ENCODE measurements at regions not wholly inside any gene's neighbourhood (a gene's known extent, or its start where the extent isn't known, plus 50 kb on each side); places are given as distances from the start of the nearest gene placed in this dataset.

DNA sequence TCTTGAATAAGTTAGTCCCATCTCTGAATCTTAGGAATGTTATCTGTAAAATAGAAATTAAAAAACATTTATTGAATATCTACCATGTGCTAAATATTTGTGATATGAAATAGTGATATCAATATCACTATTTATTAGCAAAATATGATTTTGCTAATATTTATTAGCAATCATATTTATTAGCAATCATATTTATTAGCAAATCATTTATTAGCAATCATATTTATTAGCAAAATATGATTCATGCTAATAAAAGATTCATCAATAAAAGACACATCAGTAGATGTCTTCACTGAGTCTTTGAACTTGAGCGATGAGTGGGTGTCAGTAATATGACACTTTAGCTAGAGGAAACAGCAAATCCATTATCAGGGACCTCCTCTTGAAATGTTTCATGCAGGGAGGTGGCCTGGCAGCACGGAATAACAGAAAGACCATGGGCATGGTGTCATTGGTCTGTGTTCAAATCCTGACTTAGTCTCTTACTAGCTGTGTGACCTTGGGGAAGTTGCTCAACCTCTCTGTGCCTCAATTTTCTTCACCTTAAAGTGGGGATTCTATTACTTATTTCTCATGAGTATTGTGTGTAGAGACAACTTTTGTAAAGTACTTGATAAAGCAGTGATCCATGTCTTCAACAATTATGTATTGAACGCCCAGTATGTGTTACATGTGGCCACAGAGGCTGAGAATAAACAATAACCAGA lies 456.2 kb upstream of the MEX3C start:
- no peak for TF ChIP-seq CBX3 (IDR thresholded peaks at IDR 0.05; ENCODE audit: low read depth)
- no peak for TF ChIP-seq ZNF274 (IDR thresholded peaks at IDR 0.05; ENCODE audit: low read depth, low read length)
- TF ChIP-seq SIN3A (IDR thresholded peaks at IDR 0.05; ENCODE audit: low read depth) = no peak
- TF ChIP-seq, protein P1, sequence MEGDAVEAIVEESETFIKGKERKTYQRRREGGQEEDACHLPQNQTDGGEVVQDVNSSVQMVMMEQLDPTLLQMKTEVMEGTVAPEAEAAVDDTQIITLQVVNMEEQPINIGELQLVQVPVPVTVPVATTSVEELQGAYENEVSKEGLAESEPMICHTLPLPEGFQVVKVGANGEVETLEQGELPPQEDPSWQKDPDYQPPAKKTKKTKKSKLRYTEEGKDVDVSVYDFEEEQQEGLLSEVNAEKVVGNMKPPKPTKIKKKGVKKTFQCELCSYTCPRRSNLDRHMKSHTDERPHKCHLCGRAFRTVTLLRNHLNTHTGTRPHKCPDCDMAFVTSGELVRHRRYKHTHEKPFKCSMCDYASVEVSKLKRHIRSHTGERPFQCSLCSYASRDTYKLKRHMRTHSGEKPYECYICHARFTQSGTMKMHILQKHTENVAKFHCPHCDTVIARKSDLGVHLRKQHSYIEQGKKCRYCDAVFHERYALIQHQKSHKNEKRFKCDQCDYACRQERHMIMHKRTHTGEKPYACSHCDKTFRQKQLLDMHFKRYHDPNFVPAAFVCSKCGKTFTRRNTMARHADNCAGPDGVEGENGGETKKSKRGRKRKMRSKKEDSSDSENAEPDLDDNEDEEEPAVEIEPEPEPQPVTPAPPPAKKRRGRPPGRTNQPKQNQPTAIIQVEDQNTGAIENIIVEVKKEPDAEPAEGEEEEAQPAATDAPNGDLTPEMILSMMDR (IDR thresholded peaks at IDR 0.05 in 2 of 3, conservative IDR thresholded peaks at IDR 0.05 in 1 of 3; ENCODE audit: borderline replicate concordance in 1 of 3, insufficient read depth in 1 of 3, low read depth in 2 of 3, low read length in 2 of 3) = no peak
- TF ChIP-seq, protein P2, sequence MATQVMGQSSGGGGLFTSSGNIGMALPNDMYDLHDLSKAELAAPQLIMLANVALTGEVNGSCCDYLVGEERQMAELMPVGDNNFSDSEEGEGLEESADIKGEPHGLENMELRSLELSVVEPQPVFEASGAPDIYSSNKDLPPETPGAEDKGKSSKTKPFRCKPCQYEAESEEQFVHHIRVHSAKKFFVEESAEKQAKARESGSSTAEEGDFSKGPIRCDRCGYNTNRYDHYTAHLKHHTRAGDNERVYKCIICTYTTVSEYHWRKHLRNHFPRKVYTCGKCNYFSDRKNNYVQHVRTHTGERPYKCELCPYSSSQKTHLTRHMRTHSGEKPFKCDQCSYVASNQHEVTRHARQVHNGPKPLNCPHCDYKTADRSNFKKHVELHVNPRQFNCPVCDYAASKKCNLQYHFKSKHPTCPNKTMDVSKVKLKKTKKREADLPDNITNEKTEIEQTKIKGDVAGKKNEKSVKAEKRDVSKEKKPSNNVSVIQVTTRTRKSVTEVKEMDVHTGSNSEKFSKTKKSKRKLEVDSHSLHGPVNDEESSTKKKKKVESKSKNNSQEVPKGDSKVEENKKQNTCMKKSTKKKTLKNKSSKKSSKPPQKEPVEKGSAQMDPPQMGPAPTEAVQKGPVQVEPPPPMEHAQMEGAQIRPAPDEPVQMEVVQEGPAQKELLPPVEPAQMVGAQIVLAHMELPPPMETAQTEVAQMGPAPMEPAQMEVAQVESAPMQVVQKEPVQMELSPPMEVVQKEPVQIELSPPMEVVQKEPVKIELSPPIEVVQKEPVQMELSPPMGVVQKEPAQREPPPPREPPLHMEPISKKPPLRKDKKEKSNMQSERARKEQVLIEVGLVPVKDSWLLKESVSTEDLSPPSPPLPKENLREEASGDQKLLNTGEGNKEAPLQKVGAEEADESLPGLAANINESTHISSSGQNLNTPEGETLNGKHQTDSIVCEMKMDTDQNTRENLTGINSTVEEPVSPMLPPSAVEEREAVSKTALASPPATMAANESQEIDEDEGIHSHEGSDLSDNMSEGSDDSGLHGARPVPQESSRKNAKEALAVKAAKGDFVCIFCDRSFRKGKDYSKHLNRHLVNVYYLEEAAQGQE (IDR thresholded peaks at IDR 0.05; ENCODE audit: low read depth) = no peak
- no peak for TF ChIP-seq CEBPB (IDR thresholded peaks at IDR 0.05; ENCODE audit: low read depth)
- no peak for TF ChIP-seq EZH2phosphoT487 (IDR thresholded peaks at IDR 0.05; ENCODE audit: borderline replicate concordance)
- no peak for TF ChIP-seq EZH2 (IDR thresholded peaks at IDR 0.05)
- no TSS peak for BruUV-seq (replicated peaks)
- Histone ChIP-seq H3K9me3 (ENCODE audit: control insufficient read depth in 1 of 2, insufficient read depth in 1 of 2, low read depth in 1 of 2, low read length in 2 of 2) (no peaks in the 10 kb centered on the region), H3K4me3 (replicated peaks in 1 of 2; ENCODE audit: low read depth in 1 of 2, low read length in 2 of 2) (no peak overlapping the region), H2AFZ (ENCODE audit: low read depth, low read length, poor library complexity, severe bottlenecking) (no peak overlapping the region), H3K27ac (ENCODE audit: low read depth, low read length) (no peak overlapping the region), H3K27me3 (ENCODE audit: insufficient read depth, low read length) (no peaks in the 10 kb centered on the region), H3K79me2 (ENCODE audit: insufficient read depth, low read length) (no peaks in the 10 kb centered on the region), H4K20me1 (ENCODE audit: insufficient read depth) (no peaks in the 10 kb centered on the region), H3K4me1 (ENCODE audit: control insufficient read depth in 1 of 2, insufficient read depth in 2 of 2, low read length in 2 of 2) (no peaks in the 10 kb centered on the region), H3K9ac (ENCODE audit: low read length) (no peak overlapping the region), H3K4me2 (ENCODE audit: low read length) (no peak overlapping the region), H3K36me3 (ENCODE audit: control insufficient read depth in 1 of 2, insufficient read depth in 2 of 2, low read length in 2 of 2) (no peaks in the 10 kb centered on the region), H3K9me2 (ENCODE audit: insufficient read depth) (no peaks in the 10 kb centered on the region)
- intact Hi-C loops (cut with micrococcal nuclease) = no loop called here
- ChIA-PET POLR2A (no interaction called here), RAD21 (ENCODE audit: low non-redundant PET in 1 of 2, low total read pairs in 2 of 2, uncharacterized antibody in 2 of 2, unreplicated experiment in 2 of 2) (no interaction called here), CTCF (no interaction called here)
- no peak for ATAC-seq
- no peak for DNase-seq (ENCODE audit: low read depth, low spot score)

Data from HCT116 (cell line).